A673 (cell line): ENCODE measurements at regions not wholly inside any gene's neighbourhood (a gene's known extent, or its start where the extent isn't known, plus 50 kb on each side); places are given as distances from the start of the nearest gene placed in this dataset.

Source experiments
- CTCF ChIP-seq: fragments of 300-800, 200-600 bp; sonication (generic); conservative IDR thresholded peaks from 2 replicates; pipeline ENCODE4 v1.5.1; 2017; ENCODE audit warnings: low read depth, mild to moderate bottlenecking, antibody characterized with exemption, low read length, moderate library complexity, mixed read lengths
- EZH2 ChIP-seq: fragments of 200-600 bp; sonication (generic); IDR thresholded peaks from 2 replicates; pipeline ENCODE4 v1.6.1; 2017; ENCODE audit warnings: borderline replicate concordance, low read depth, mild to moderate bottlenecking, mixed read lengths, antibody characterized with exemption, low read length; ENCODE audit not compliant: poor library complexity, severe bottlenecking

- TF ChIP-seq CTCF (no peak), EZH2 (no peak)
These were observed 545.0 kb downstream of the TMA16 start for GRCh38 chr4:164039482-164039881.
